Tibial artery (tissue), 4 donors: ENCODE measurements at regions not wholly inside any gene's neighbourhood (a gene's known extent, or its start where the extent isn't known, plus 50 kb on each side); places are given as distances from the start of the nearest gene placed in this dataset.

Experiments used
- DNase-seq, 2 donors: peaks; one replicate each; pipeline ENCODE4 v3.0.0-alpha.2; 2019
- H3K27ac ChIP-seq, 2 donors: fragments of 200-600 bp; sonication (generic) in 1 of 2; 1 replicate in 1 of 2; 2 replicates in 1 of 2; pipeline ENCODE4 v1.5.1; 2018 to 2019; ENCODE audit warnings: mild to moderate bottlenecking in 1 of 2
- H3K27me3 ChIP-seq, 2 donors: fragments of 200-600 bp; sonication (generic) in 1 of 2; one replicate each; pipeline versions ENCODE4 v1.5.1 to v1.6.0; 2016 to 2019
- H3K36me3 ChIP-seq, 3 donors: fragments of 200-600 bp; sonication (generic) in 2 of 3; one replicate each; pipeline ENCODE4 v1.5.1; 2016 to 2019; ENCODE audit warnings: mild to moderate bottlenecking in 2 of 3
- H3K4me1 ChIP-seq, 4 donors: fragments of 200-600 bp; sonication (generic) in 2 of 4; 1 replicate in 3 of 4; 2 replicates in 1 of 4; pipeline ENCODE4 v1.5.1; 2016 to 2019
- H3K4me3 ChIP-seq, 2 donors: fragments of 200-600 bp; sonication (generic) in 1 of 2; 1 replicate in 1 of 2; 2 replicates in 1 of 2; pipeline ENCODE4 v1.5.1; 2018 to 2019; ENCODE audit warnings: mild to moderate bottlenecking in 2 of 2
- H3K9me3 ChIP-seq, 3 donors: fragments of 200-600 bp; sonication (generic) in 1 of 3; one replicate each; pipeline ENCODE4 v1.5.1; 2016 to 2019
- intact Hi-C: fragments of 100-400 bp; cut with DNase I; formaldehyde crosslinking; loops from one replicate; pipeline ENCODE4 v1.15.0; 2023; ENCODE audit warnings: low total_unique reads
- TF ChIP-seq, protein P1 (sequence below), 2 experiments: fragments of 200-600 bp in 1 of 2; fragments of 450-650 bp in 1 of 2; IDR thresholded peaks; one replicate each; pipeline ENCODE4 v1.5.1; 2017 to 2019; ENCODE audit warnings: antibody characterized with exemption in 2 of 2, mild to moderate bottlenecking in 1 of 2, moderate library complexity in 1 of 2

DNA sequence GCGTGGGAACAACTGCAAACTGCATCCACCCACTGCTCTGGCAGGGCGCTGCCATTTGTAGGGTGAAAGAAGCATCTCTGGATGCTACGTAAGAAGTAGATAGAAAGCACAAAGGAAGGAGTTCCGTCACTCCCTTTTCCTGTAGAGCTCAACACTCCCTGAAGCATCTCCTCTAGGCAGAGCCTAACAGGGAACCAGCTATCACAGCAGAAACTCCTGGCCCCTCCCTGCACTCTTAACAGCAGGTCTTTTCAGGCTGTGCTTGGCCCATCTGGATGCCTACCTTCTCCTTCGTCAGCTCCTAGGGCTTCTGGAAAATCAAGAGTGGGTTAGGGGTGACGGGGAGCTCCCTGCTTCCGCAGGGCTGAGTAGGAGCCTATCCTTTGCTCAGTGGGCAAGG lies 112.9 kb upstream of the TLL1 start:
- H3K27me3 ChIP-seq = no peaks in the 10 kb centered on the region
- H3K27ac ChIP-seq = no peak overlapping the region
- no peak for DNase-seq
- no peak overlapping the region for H3K4me3 ChIP-seq
- no peaks in the 10 kb centered on the region for H3K9me3 ChIP-seq
- H3K4me1 ChIP-seq = peaks cover 0 to 7% (median 0%) of the 10 kb centered on the region in 4 donors
- H3K36me3 ChIP-seq = no peaks in the 10 kb centered on the region
- intact Hi-C loops = no loop called here
- TF ChIP-seq, protein P1, sequence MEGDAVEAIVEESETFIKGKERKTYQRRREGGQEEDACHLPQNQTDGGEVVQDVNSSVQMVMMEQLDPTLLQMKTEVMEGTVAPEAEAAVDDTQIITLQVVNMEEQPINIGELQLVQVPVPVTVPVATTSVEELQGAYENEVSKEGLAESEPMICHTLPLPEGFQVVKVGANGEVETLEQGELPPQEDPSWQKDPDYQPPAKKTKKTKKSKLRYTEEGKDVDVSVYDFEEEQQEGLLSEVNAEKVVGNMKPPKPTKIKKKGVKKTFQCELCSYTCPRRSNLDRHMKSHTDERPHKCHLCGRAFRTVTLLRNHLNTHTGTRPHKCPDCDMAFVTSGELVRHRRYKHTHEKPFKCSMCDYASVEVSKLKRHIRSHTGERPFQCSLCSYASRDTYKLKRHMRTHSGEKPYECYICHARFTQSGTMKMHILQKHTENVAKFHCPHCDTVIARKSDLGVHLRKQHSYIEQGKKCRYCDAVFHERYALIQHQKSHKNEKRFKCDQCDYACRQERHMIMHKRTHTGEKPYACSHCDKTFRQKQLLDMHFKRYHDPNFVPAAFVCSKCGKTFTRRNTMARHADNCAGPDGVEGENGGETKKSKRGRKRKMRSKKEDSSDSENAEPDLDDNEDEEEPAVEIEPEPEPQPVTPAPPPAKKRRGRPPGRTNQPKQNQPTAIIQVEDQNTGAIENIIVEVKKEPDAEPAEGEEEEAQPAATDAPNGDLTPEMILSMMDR (IDR thresholded peaks at IDR 0.05) = no peak

DNA sequence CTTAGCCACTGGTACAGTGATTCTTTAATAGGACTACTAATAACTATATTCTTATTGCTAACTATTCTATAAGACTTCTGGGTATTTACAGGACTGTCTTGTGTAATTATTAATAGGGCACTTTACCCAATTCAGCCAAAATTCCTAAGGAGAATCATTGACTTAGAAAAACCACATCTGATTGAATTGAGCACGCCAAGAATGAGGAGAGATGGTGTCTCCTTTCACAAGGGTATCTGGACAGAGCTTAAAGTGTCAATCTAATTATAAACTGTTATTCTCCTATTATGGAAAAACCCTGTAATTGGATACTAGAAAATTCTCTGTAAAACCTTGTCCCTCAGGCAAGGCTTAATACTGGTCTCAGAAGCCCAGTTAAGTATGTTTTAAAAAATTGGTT lies 111.1 kb upstream of the TLL1 start:
- Histone ChIP-seq H3K9me3 (no peaks in the 10 kb centered on the region), H3K4me1 (peaks cover 0 to 7% (median 0%) of the 10 kb centered on the region in 4 donors), H3K4me3 (no peak overlapping the region), H3K27me3 (no peaks in the 10 kb centered on the region), H3K27ac (no peak overlapping the region), H3K36me3 (no peaks in the 10 kb centered on the region)
- TF ChIP-seq, protein P1 (IDR thresholded peaks at IDR 0.05) = no peak
- DNase-seq = no peak
- intact Hi-C loops = no loop called here

DNA sequence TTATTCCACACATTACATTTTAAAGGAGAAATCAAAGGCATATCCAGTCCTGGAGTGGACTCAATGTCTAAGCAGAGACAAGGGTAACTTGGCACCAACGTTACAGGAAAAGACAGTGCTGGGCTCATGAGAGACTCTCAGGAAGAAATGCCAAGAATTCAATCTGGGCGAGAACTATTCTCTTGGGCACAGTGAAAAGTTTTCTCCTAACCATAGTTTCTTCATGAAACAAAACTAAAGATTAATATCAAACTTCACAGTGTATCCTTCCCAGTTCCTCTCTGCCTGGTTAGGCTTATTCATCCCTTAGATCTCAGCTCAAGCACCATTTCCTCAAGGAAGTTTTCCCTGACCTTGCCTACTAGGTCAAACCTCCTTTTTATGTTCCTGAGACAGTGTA lies 109.4 kb upstream of the TLL1 start:
- Histone ChIP-seq H3K9me3 (no peaks in the 10 kb centered on the region), H3K4me3 (no peak overlapping the region), H3K27me3 (no peaks in the 10 kb centered on the region), H3K4me1 (peaks cover 0 to 7% (median 0%) of the 10 kb centered on the region in 4 donors), H3K27ac (no peak overlapping the region), H3K36me3 (no peaks in the 10 kb centered on the region)
- DNase-seq = no peak
- TF ChIP-seq, protein P1 (IDR thresholded peaks at IDR 0.05) = no peak
- intact Hi-C loops = no loop called here

DNA sequence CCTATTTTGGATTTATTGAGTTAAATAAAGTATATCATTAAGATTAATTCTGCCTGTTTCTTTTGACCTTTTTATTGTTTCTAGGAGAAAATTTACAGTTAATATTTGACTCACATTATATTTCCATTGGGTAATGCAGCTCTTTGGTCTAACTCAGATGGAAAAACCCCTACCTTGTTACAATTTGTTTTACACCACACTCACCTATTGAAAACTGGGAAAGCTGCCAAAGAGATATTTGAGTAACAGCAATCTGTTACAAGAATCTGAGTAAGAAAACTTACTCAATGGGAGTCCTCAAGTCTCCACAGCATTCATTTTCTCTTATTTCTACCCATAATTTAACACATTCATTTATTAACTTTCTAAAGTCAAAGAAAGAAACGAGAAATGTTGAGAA lies 108.0 kb upstream of the TLL1 start:
- H3K27ac ChIP-seq = no peak overlapping the region
- no peaks in the 10 kb centered on the region for H3K27me3 ChIP-seq
- TF ChIP-seq, protein P1 (IDR thresholded peaks at IDR 0.05) = no peak

DNA sequence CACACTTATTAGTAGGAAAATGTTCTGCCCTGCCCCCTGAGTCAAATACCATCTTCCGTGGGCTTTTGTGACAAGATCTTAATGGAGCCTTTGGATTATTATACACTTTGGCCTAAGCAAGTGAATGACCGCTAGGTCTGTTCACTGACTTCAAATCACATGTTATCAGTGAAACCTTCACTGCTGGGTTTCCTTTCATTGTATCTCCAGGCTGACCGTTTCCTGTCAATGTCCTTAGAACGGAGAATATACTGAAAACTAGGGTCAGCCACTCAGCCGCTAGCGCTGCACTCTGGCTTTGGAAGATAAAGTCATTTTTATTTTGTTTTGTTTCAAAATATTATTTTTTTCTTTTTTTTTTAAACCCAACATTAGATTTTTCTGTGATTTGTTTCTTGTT lies 107.0 kb upstream of the TLL1 start:
- TF ChIP-seq, protein P1 (IDR thresholded peaks at IDR 0.05) = no peak
- H3K36me3 ChIP-seq = no peaks in the 10 kb centered on the region
- no peak overlapping the region for H3K27ac ChIP-seq
- intact Hi-C loops = no loop called here
- DNase-seq = no peak
- no peaks in the 10 kb centered on the region for H3K27me3 ChIP-seq
- H3K4me3 ChIP-seq = no peak overlapping the region
- peaks cover 0 to 7% (median 0%) of the 10 kb centered on the region in 4 donors for H3K4me1 ChIP-seq
- H3K9me3 ChIP-seq = no peaks in the 10 kb centered on the region

More for the DNA sequence above, 108.0 kb upstream of the TLL1 start:
- Histone ChIP-seq H3K36me3 (no peaks in the 10 kb centered on the region), H3K4me3 (no peak overlapping the region), H3K9me3 (no peaks in the 10 kb centered on the region), H3K4me1 (peaks cover 0 to 7% (median 0%) of the 10 kb centered on the region in 4 donors)
- intact Hi-C loops = no loop called here
- no peak for DNase-seq

DNA sequence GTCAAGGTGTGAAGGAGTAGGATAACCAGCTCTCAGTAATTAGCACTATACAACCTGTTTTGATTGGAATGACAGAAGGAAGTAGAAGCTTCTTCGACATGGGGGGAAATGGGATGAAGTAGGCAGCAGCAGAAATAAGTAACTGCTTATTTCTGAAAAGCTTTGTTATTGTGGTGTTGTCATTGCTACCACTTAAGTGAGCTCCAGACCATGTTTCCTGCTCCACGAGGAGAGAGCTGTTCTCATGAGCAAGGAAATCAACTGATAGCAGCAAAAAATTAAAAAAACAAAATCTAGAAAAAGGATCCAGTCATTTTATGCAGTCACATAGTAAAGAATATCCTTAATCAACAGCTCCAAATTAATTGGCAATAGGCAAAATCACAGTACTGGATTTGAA lies 106.1 kb upstream of the TLL1 start:
- intact Hi-C loops = no loop called here
- peaks cover 0 to 7% (median 0%) of the 10 kb centered on the region in 4 donors for H3K4me1 ChIP-seq
- no peaks in the 10 kb centered on the region for H3K9me3 ChIP-seq
- no peaks in the 10 kb centered on the region for H3K27me3 ChIP-seq
- H3K4me3 ChIP-seq = no peak overlapping the region
- H3K27ac ChIP-seq = no peak overlapping the region
- no peak for DNase-seq
- TF ChIP-seq, protein P1 (IDR thresholded peaks at IDR 0.05) = no peak
- H3K36me3 ChIP-seq = no peaks in the 10 kb centered on the region
